ENCODE measurements at regions not wholly inside any gene's neighbourhood (a gene's known extent, or its start where the extent isn't known, plus 50 kb on each side); places are given as distances from the start of the nearest gene placed in this dataset.

- TF ChIP-seq POLR2A (IDR thresholded peaks at IDR 0.05; ENCODE audit: low read depth) (no peak), CTCF (IDR thresholded peaks at IDR 0.05) (no peak), EP300 (IDR thresholded peaks at IDR 0.05) (no peak)
Observed at GRCh38 chr14:98411154-98411553, 860.8 kb downstream of the BCL11B start.
